ENCODE measurements at regions not wholly inside any gene's neighbourhood (a gene's known extent, or its start where the extent isn't known, plus 50 kb on each side); places are given as distances from the start of the nearest gene placed in this dataset.

- Histone ChIP-seq H3K56ac (ENCODE audit: extremely low read depth, insufficient read depth, low read length) (no peak overlapping the region), H3K79me1 (ENCODE audit: low read depth in 1 of 2, low read length in 2 of 2) (no peaks in the 10 kb centered on the region; a peak in 1 of 4 replicates), H2AK5ac (ENCODE audit: low read depth, low read length) (no peak overlapping the region), H3K4ac (ENCODE audit: low read depth, low read length) (no peak overlapping the region), H3K23ac (ENCODE audit: low read depth, low read length) (no peak overlapping the region), H2BK15ac (ENCODE audit: low read depth, low read length) (no peak overlapping the region), H3K4me3 (ENCODE audit: insufficient read depth, low read depth, low read length) (no peak overlapping the region), H3K36me3 (ENCODE audit: control insufficient read depth, insufficient read depth, low read length) (no peaks in the 10 kb centered on the region; the same call in 1 of the 2 replicates), H3K27ac (ENCODE audit: insufficient read depth, low read length) (no peak overlapping the region), H3K27me3 (ENCODE audit: control insufficient read depth, insufficient read depth, low read length) (no peaks in the 10 kb centered on the region), H3K4me1 (ENCODE audit: control insufficient read depth, insufficient read depth, low read length) (peaks cover 3% of the 10 kb centered on the region; the same call in 1 of the 2 replicates), H4K20me1 (ENCODE audit: insufficient read depth, low read length) (no peaks in the 10 kb centered on the region), H2AK9ac (replicated peaks; ENCODE audit: low read depth, low read length, poor library complexity) (no peak overlapping the region), H3K9ac (ENCODE audit: low read depth, low read length) (no peak overlapping the region), H4K5ac (ENCODE audit: low read depth, low read length) (no peak overlapping the region), H4K8ac (ENCODE audit: low read depth in 2 of 2, low read length in 2 of 2) (no peak overlapping the region), H2BK20ac (ENCODE audit: low read depth, low read length) (no peak overlapping the region), H4K91ac (ENCODE audit: insufficient read depth, low read depth, low read length) (no peak overlapping the region), H2BK5ac (ENCODE audit: low read depth, low read length, poor library complexity, severe bottlenecking) (no peak overlapping the region), H3K9me3 (ENCODE audit: control insufficient read depth, insufficient read depth, low read length) (no peaks in the 10 kb centered on the region), H3K14ac (replicated peaks; ENCODE audit: low read depth, low read length) (no peak overlapping the region; the same call in 1 of the 2 replicates), H2AFZ (replicated peaks; ENCODE audit: low read length, poor library complexity) (no peak overlapping the region), H3K18ac (ENCODE audit: low read depth, low read length) (no peak overlapping the region), H3K4me2 (ENCODE audit: low read depth, low read length) (no peak overlapping the region), H3K9me1 (ENCODE audit: insufficient read depth, low read length) (no peaks in the 10 kb centered on the region; the same call in 1 of the 2 replicates), H2BK120ac (ENCODE audit: low read depth, low read length) (no peak overlapping the region)
- in situ Hi-C loops (cut with MboI; ENCODE audit: low sequenced_read_pairs), result no loop called here
- DNase-seq (no peak), ATAC-seq (ENCODE audit: low read depth) (no peak)
- intact Hi-C loops (cut with micrococcal nuclease), result loop anchor here (5.0 kb wide), 1 partner anchor 1319 kb away; no protein-coding TSS in a partner anchor
- dilution Hi-C loops (cut with HindIII; ENCODE audit: low sequenced_read_pairs, unreplicated experiment), result no loop called here
- BruUV-seq (replicated peaks), result no TSS peak
- WGBS, 2 experiments (ENCODE audit: extremely low coverage in 2 of 2, insufficient read length in 1 of 2), result no CpG with 5 or more reads among the region's 1 CpG
- TF ChIP-seq NFE2L2 (IDR thresholded peaks at IDR 0.05; ENCODE audit: low read depth, low read length), result no peak
- TF ChIP-seq MAZ (IDR thresholded peaks at IDR 0.05; ENCODE audit: borderline replicate concordance, low read depth, low read length), result no peak
- TF ChIP-seq USF2 (IDR thresholded peaks at IDR 0.05; ENCODE audit: low read depth, low read length), result no peak
- no peak for TF ChIP-seq FOS (IDR thresholded peaks at IDR 0.05; ENCODE audit: low read depth, low read length)
- no peak for TF ChIP-seq CTCF (conservative IDR thresholded peaks at IDR 0.05; ENCODE audit: low read depth, low read length)
- TF ChIP-seq RFX5 (IDR thresholded peaks at IDR 0.05; ENCODE audit: low read depth, low read length), result no peak
- no peak for TF ChIP-seq MAFK (IDR thresholded peaks at IDR 0.05; ENCODE audit: low read depth, low read length)
- TF ChIP-seq BHLHE40 (IDR thresholded peaks at IDR 0.05; ENCODE audit: low read depth, low read length), result no peak
- no peak for TF ChIP-seq MXI1 (IDR thresholded peaks at IDR 0.05; ENCODE audit: borderline replicate concordance, low read depth, low read length)
- TF ChIP-seq SMC3 (IDR thresholded peaks at IDR 0.05; ENCODE audit: low read depth, low read length), result no peak
- TF ChIP-seq RAD21 (IDR thresholded peaks at IDR 0.05; ENCODE audit: low read length), result no peak
- TF ChIP-seq POLR2A (IDR thresholded peaks at IDR 0.05; ENCODE audit: low read depth, low read length), result no peak
- no peak for TF ChIP-seq RCOR1 (IDR thresholded peaks at IDR 0.05; ENCODE audit: insufficient replicate concordance, low read length)
- TF ChIP-seq CEBPB (IDR thresholded peaks at IDR 0.05; ENCODE audit: low read depth, low read length), result no peak
- no peak for TF ChIP-seq CHD1 (IDR thresholded peaks at IDR 0.05; ENCODE audit: low read depth, low read length)
- no peak for TF ChIP-seq ELK1 (IDR thresholded peaks at IDR 0.05; ENCODE audit: borderline replicate concordance, low read depth, low read length)
- POLR2A ChIA-PET (ENCODE audit: unreplicated experiment), result no interaction called here
- CTCF ChIA-PET, result interaction anchor here (0.5 kb wide), 1 partner anchor 148 kb away, joined by 3 read pairs; no protein-coding TSS in a partner anchor
Observed at GRCh38 chr1:173423291-173423690, 53.8 kb upstream of the PRDX6 start.

All from IMR-90 (cell line).